Lung (tissue), 10 donors: ENCODE measurements at regions not wholly inside any gene's neighbourhood (a gene's known extent, or its start where the extent isn't known, plus 50 kb on each side); places are given as distances from the start of the nearest gene placed in this dataset. TPM values are rescaled to one million over a fixed set of nuclear protein-coding genes. Genes with fewer than 3 reads are reported as not detected.
"Not testable (repeated sequence)": the region's sequence is repeated elsewhere in the genome, so short reads cannot be mapped to it uniquely, and the experiment has no call there.

Experiments
- ATAC-seq: fragments of 200-7000 bp; cut with Tn5 transposase; one replicate; pipeline ENCODE4 v1.9.1; 2020; ENCODE audit warnings: moderate number of reproducible peaks; ENCODE audit not compliant: insufficient read depth, low FRiP score
- DNase-seq, 3 donors: peaks; one replicate each; pipeline ENCODE4 v3.0.0-alpha.2; 2013 to 2017
- H3K27ac ChIP-seq, 2 donors: one replicate each; pipeline ENCODE4 v1.5.1; 2013; ENCODE audit warnings: mild to moderate bottlenecking in 2 of 2, moderate library complexity in 2 of 2, control low read depth in 1 of 2, inconsistent platforms in 1 of 2, low read depth in 1 of 2, low read length in 1 of 2
- H3K27me3 ChIP-seq, 3 donors: one replicate each; pipeline ENCODE4 v1.5.1; 2013; ENCODE audit warnings: low read length in 2 of 3; ENCODE audit not compliant: control insufficient read depth in 3 of 3, insufficient read depth in 3 of 3
- H3K36me3 ChIP-seq, 4 donors: one replicate each; pipeline ENCODE4 v1.5.1; 2013; ENCODE audit warnings: low read length in 4 of 4, mild to moderate bottlenecking in 1 of 4, moderate library complexity in 1 of 4; ENCODE audit not compliant: control insufficient read depth in 4 of 4, insufficient read depth in 4 of 4
- H3K4me1 ChIP-seq, 5 donors: one replicate each; pipeline ENCODE4 v1.5.1; 2013; ENCODE audit warnings: low read length in 5 of 5, mild to moderate bottlenecking in 2 of 5, moderate library complexity in 1 of 5; ENCODE audit not compliant: control insufficient read depth in 5 of 5, insufficient read depth in 5 of 5
- H3K4me3 ChIP-seq: one replicate; pipeline ENCODE4 v1.5.1; 2013; ENCODE audit warnings: mild to moderate bottlenecking, control low read depth, moderate library complexity
- H3K9ac ChIP-seq, 2 donors: one replicate each; pipeline ENCODE4 v1.5.1; 2013; ENCODE audit warnings: low read length in 2 of 2, control low read depth in 1 of 2; ENCODE audit not compliant: insufficient read depth in 1 of 2
- H3K9me3 ChIP-seq, 4 donors: one replicate each; pipeline ENCODE4 v1.5.1; 2013; ENCODE audit warnings: low read length in 3 of 4, mild to moderate bottlenecking in 1 of 4, moderate library complexity in 1 of 4; ENCODE audit not compliant: control insufficient read depth in 4 of 4, insufficient read depth in 3 of 4
- WGBS, 2 donors: extraction: QIAGEN DNeasy Blood & Tissue Kit; methylation state at CpG; one replicate each; pipeline ENCODE4 v1.1.7; 2013; 5-methylcytosine and 5-hydroxymethylcytosine counted together
- small RNA-seq: library from RNA; depleted of rRNA; stranded (forward); fragments of <200 nt; gene quantifications from one replicate; pipeline ENCODE3, GENCODE V24; 2014; ENCODE audit warnings: low replicate concordance
- donor health status: Bipolar disorder and iron deficiency.
- donor health status: healthy.
- donor health status: DM: yes; HTN: yes; CAD: no.

DNA sequence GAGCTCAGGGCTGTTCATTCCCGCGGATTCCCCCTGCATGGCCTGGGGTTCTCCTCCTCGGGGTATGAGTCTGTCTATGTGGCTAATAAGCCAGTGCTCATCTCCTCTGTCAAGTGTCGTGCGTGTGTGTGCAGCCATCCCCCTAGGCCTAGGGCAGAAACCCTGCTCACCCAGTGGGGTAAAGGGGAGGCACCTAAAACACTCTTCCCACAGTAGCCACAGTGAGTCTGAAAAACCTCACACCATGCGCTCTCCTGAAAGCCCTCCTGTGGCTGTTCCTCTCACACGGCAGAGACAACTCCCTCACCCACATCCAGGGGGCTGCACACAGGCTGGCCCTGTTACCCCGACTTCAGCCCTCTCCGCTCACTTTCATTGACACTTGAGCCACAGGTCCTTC, 71.0 kb upstream of the GOLGA6L22 start:
- H3K9ac ChIP-seq, H3K4me3 ChIP-seq, DNase-seq, ATAC-seq, H3K27me3 ChIP-seq, H3K4me1 ChIP-seq, H3K36me3 ChIP-seq, H3K9me3 ChIP-seq, H3K27ac ChIP-seq: not testable (repeated sequence)
- WGBS, 2 donors = 85% methylated on average over 7 of the region's 9 CpGs; no CpG with 5 or more reads in 1 of the 2 donors

- H3K36me3 ChIP-seq, DNase-seq, H3K9me3 ChIP-seq, H3K4me1 ChIP-seq, H3K9ac ChIP-seq, ATAC-seq, H3K27ac ChIP-seq, H3K4me3 ChIP-seq, H3K27me3 ChIP-seq: not testable (repeated sequence)
- 46 to 89% methylated on average over 1 to 3 of the region's 7 CpGs for WGBS, 2 donors
These were observed 70.3 kb upstream of the GOLGA6L22 start for GRCh38 chr15:22388365-22388764.

- not testable (repeated sequence) for H3K27me3 ChIP-seq, H3K27ac ChIP-seq, DNase-seq, H3K9ac ChIP-seq, H3K9me3 ChIP-seq, H3K4me3 ChIP-seq, H3K36me3 ChIP-seq, ATAC-seq, H3K4me1 ChIP-seq
- 82 to 94% methylated on average over 1 of the region's 5 CpGs for WGBS, 2 donors
These were observed 57.5 kb upstream of the GOLGA6L22 start for GRCh38 chr15:22401207-22401606.

DNA sequence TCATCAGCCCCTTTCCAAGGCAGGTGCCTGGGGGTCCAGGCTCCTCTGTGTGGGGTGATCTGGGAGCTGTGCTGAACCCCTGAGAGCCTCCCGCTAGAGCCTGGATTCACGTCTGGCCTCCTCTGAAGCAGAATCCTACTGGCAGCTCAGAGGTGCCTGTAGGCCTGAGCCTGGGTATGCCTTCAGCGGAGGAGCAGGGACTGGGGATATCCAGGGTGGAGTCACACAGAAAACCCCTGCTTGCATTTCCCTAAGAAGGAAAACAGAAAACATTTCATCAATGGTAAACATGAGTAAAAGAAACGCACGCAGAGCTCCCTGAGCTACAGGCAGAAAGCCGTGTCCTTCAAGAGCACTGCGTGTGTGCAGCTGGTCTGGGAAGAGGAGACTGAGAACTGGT, 57.0 kb upstream of the GOLGA6L22 start:
- not testable (repeated sequence) for H3K4me3 ChIP-seq, H3K27me3 ChIP-seq, DNase-seq, H3K9me3 ChIP-seq, H3K36me3 ChIP-seq, H3K9ac ChIP-seq, ATAC-seq, H3K4me1 ChIP-seq, H3K27ac ChIP-seq
- 89 to 99% methylated on average over 2 of the region's 7 CpGs for WGBS, 2 donors

- not testable (repeated sequence) for H3K4me3 ChIP-seq, H3K9ac ChIP-seq, H3K27me3 ChIP-seq, H3K4me1 ChIP-seq, H3K27ac ChIP-seq, DNase-seq, ATAC-seq, H3K36me3 ChIP-seq, H3K9me3 ChIP-seq
- 33 to 91% methylated on average over 1 to 3 of the region's 5 CpGs for WGBS, 2 donors
These were observed 52.9 kb upstream of the GOLGA6L22 start for GRCh38 chr15:22405765-22406164.

Small RNA genes in the stretch of these regions (small RNA-seq; reads per million reads assigned to genes)
- gene AC100757.2 = not detected
